ENCODE measurements at regions not wholly inside any gene's neighbourhood (a gene's known extent, or its start where the extent isn't known, plus 50 kb on each side); places are given as distances from the start of the nearest gene placed in this dataset.

DNA sequence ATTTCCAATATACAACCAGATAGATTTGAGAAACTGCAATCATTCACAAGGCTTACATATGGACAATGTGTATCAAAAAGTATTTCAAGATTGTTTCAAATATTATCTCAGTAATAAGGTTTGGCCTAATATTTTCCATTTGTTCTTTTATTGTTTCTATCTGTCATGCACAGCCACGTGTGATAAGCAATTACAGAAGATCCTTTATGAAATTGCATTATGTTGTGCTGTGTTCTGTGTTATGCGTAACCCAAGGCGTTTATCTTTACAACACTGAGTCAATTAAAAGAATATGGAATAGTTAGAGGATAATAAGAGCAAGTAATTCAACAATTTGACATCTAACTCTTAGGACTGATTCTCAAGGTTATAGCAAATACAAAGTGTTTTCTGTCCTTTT is 1009.3 kb upstream of the PRMT6 start:
- Histone ChIP-seq H3K4me3 (ENCODE audit: low read length) (no peak overlapping the region), H2AFZ (ENCODE audit: low read depth, low read length) (no peak overlapping the region), H3K27me3 (ENCODE audit: insufficient read depth, low read length) (no peaks in the 10 kb centered on the region), H3K4me1 (ENCODE audit: insufficient read depth, low read length) (peaks cover 8% of the 10 kb centered on the region), H3K36me3 (ENCODE audit: insufficient read depth, low read length) (no peaks in the 10 kb centered on the region), H3K9me3 (ENCODE audit: low read length) (no peaks in the 10 kb centered on the region)

DNA sequence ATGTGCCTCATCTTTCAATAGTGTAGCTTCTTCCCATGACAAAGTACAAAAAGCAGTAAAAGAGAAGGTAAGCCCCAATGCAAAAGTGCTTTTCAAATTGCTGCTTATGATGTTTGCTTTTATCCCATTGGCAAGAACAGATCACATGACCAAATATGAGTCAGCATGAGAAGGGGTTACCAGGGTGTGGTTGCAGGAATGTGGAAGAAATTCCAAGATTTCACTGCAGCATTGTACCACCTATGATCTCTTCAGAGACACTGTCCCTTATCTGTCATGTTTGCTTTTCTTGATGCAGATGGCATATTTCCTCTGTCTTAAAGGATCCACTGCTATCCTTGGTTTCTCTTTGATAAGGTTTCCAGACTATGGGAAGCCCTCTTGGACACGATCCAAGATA is 1006.9 kb upstream of the PRMT6 start:
- H2AFZ ChIP-seq (ENCODE audit: low read depth, low read length): no peak overlapping the region
- no peaks in the 10 kb centered on the region for H3K27me3 ChIP-seq (ENCODE audit: insufficient read depth, low read length)
- H3K36me3 ChIP-seq (ENCODE audit: insufficient read depth, low read length): no peaks in the 10 kb centered on the region
- no peaks in the 10 kb centered on the region for H3K9me3 ChIP-seq (ENCODE audit: low read length)
- peaks cover 8% of the 10 kb centered on the region for H3K4me1 ChIP-seq (ENCODE audit: insufficient read depth, low read length)
- H3K4me3 ChIP-seq (ENCODE audit: low read length): no peak overlapping the region

- H2AFZ ChIP-seq (ENCODE audit: low read depth, low read length): no peak overlapping the region
- H3K27me3 ChIP-seq (ENCODE audit: insufficient read depth, low read length): no peaks in the 10 kb centered on the region
- H3K36me3 ChIP-seq (ENCODE audit: insufficient read depth, low read length): no peaks in the 10 kb centered on the region
- H3K9me3 ChIP-seq (ENCODE audit: low read length): no peaks in the 10 kb centered on the region
- H3K4me3 ChIP-seq (ENCODE audit: low read length): no peak overlapping the region
- peaks cover 3% of the 10 kb centered on the region for H3K4me1 ChIP-seq (ENCODE audit: insufficient read depth, low read length)
Measured at GRCh38 chr1:106055855-106056254, 1000.6 kb upstream of the PRMT6 start.

DNA sequence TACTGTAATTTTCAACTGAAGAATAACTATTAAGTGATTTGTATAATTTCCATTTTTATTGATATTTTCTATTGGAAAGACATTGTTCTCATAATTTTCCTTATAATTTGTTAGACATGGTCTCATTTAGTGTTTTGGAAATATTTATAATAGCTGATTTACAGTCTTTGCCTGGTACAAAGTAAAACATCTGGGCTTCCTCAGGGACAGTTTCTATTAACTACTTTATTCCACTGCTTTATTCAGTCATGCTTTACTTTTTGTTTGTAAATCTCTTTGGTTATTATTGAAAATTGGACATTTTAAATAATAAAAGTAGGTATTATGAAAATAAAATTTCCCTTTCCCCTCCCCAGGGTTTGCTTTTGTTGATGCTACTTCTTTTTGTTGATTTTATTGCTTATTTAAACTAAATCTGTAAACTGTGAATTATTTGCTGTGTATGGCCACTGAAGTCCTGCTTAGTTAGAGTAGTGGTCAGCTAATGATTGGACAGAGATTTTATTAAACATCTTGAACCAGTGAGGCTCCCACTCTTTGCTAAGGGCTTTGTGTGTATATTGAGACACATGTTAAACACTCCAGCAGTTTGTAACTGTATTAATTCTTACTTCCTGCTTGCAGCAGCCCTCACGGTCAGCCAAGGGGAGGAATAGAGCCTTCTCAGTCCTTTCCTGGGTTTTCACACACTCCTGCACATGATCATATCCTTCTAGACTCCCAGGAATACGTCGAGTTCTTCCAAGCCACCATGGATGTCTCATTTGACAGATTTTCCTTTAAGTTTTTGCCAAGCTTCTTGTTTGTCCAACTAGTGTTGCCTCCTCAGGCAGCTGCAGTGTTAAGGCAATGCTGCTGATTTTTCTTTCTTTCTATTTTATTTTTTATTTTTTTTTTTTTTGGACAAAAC is 994.6 kb upstream of the PRMT6 start:
- peaks cover 28% of the 10 kb centered on the region for H3K4me1 ChIP-seq (ENCODE audit: insufficient read depth, low read length)
- H3K27me3 ChIP-seq (ENCODE audit: insufficient read depth, low read length): no peaks in the 10 kb centered on the region
- H3K36me3 ChIP-seq (ENCODE audit: insufficient read depth, low read length): no peaks in the 10 kb centered on the region
- H3K9me3 ChIP-seq (ENCODE audit: low read length): no peaks in the 10 kb centered on the region
- H3K4me3 ChIP-seq (ENCODE audit: low read length): no peak overlapping the region
- H2AFZ ChIP-seq (ENCODE audit: low read depth, low read length): no peak overlapping the region

DNA sequence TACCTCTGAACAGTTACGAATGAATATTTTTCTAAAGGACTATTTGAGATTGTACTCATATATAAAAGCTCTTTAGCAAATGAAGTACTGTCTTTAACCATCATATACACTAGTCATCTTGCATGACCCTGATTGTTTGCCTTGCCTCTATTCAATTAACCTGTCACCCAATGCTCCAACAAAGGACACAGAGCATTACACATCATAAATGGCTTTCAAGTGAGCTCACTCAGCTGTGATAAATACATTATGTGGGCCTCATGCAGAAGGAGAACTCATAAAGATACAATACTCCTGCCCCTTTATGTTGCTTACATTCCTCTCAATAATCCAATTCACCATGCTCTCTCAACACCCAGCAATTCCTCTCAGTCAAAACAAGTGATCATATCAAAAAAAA is 993.0 kb upstream of the PRMT6 start:
- H3K4me3 ChIP-seq (ENCODE audit: low read length): no peak overlapping the region
- peaks cover 28% of the 10 kb centered on the region for H3K4me1 ChIP-seq (ENCODE audit: insufficient read depth, low read length)
- H3K27me3 ChIP-seq (ENCODE audit: insufficient read depth, low read length): no peaks in the 10 kb centered on the region
- no peak overlapping the region for H2AFZ ChIP-seq (ENCODE audit: low read depth, low read length)
- H3K9me3 ChIP-seq (ENCODE audit: low read length): no peaks in the 10 kb centered on the region
- no peaks in the 10 kb centered on the region for H3K36me3 ChIP-seq (ENCODE audit: insufficient read depth, low read length)

DNA sequence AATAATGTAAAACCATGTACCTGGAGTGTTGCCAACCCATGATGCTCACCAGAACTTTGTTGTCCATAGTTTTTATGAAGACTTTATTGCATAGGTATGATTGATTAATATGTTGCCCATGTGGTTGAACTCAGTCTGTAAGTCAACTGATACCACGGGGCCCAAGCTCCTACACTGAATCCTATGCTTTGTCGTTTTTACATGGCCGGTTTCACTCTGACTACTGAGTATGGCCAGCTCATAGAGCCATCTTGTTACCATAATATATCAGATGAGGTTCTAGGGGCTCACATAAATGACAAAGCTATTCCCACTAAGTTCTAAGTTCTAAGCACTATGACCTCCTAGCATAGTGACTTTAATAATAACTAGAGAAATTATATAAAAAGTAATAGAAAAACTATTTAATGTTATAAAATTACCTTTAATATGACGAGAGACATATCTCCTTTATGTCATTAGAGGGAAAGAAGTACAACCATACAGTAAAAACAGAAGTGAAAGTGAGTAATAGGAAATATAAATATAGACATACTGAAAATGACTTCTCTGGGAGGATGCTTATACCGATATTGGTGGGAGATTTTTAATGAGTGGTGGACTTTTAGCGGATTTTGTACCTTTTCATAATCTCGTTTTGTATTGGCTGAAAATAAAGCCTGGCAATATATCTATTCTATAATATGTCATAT is 983.4 kb upstream of the PRMT6 start:
- no peaks in the 10 kb centered on the region for H3K4me1 ChIP-seq (ENCODE audit: insufficient read depth, low read length)
- no peaks in the 10 kb centered on the region for H3K9me3 ChIP-seq (ENCODE audit: low read length)
- H3K36me3 ChIP-seq (ENCODE audit: insufficient read depth, low read length): no peaks in the 10 kb centered on the region
- H3K4me3 ChIP-seq (ENCODE audit: low read length): no peak overlapping the region
- no peaks in the 10 kb centered on the region for H3K27me3 ChIP-seq (ENCODE audit: insufficient read depth, low read length)
- H2AFZ ChIP-seq (ENCODE audit: low read depth, low read length): no peak overlapping the region

- H3K4me1 ChIP-seq (ENCODE audit: insufficient read depth, low read length): no peaks in the 10 kb centered on the region
- H2AFZ ChIP-seq (ENCODE audit: low read depth, low read length): no peak overlapping the region
- no peaks in the 10 kb centered on the region for H3K9me3 ChIP-seq (ENCODE audit: low read length)
- H3K27me3 ChIP-seq (ENCODE audit: insufficient read depth, low read length): no peaks in the 10 kb centered on the region
- no peaks in the 10 kb centered on the region for H3K36me3 ChIP-seq (ENCODE audit: insufficient read depth, low read length)
- H3K4me3 ChIP-seq (ENCODE audit: low read length): no peak overlapping the region
Measured at GRCh38 chr1:106080608-106081325, 975.7 kb upstream of the PRMT6 start.

- Histone ChIP-seq H3K4me1 (ENCODE audit: insufficient read depth, low read length) (no peaks in the 10 kb centered on the region), H2AFZ (ENCODE audit: low read depth, low read length) (no peak overlapping the region)
Measured at GRCh38 chr1:106111044-106111443, 945.4 kb upstream of the PRMT6 start.

DNA sequence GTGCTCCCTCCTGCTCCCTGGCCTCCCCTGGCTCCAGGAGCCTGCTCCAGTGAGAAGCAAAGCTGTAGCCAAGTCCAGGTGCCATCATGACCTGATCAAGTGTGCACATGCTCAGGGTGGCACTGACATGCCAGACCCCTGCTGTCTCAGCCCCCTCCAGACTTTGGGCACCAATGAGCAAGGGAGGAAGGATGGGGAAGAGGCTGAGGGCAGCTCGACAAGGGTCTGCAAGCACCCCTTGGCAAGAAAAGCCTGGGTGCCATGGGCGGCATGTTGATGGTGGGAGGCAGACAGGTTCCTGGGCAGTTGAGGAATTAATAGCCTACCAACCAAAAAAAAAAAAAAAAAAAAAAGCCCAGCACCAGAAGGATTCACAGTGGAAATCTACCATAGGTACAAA is 942.6 kb upstream of the PRMT6 start:
- peaks cover 2% of the 10 kb centered on the region for H3K9me3 ChIP-seq (ENCODE audit: low read length)
- no peaks in the 10 kb centered on the region for H3K36me3 ChIP-seq (ENCODE audit: insufficient read depth, low read length)
- no peaks in the 10 kb centered on the region for H3K4me1 ChIP-seq (ENCODE audit: insufficient read depth, low read length)
- H2AFZ ChIP-seq (ENCODE audit: low read depth, low read length): no peak overlapping the region
- no peak overlapping the region for H3K4me3 ChIP-seq (ENCODE audit: low read length)
- no peaks in the 10 kb centered on the region for H3K27me3 ChIP-seq (ENCODE audit: insufficient read depth, low read length)

More at GRCh38 chr1:106111044-106111443, 945.4 kb upstream of the PRMT6 start:
- Histone ChIP-seq H3K4me3 (ENCODE audit: low read length) (no peak overlapping the region), H3K36me3 (ENCODE audit: insufficient read depth, low read length) (no peaks in the 10 kb centered on the region), H3K9me3 (ENCODE audit: low read length) (peaks cover 2% of the 10 kb centered on the region), H3K27me3 (ENCODE audit: insufficient read depth, low read length) (no peaks in the 10 kb centered on the region)

DNA sequence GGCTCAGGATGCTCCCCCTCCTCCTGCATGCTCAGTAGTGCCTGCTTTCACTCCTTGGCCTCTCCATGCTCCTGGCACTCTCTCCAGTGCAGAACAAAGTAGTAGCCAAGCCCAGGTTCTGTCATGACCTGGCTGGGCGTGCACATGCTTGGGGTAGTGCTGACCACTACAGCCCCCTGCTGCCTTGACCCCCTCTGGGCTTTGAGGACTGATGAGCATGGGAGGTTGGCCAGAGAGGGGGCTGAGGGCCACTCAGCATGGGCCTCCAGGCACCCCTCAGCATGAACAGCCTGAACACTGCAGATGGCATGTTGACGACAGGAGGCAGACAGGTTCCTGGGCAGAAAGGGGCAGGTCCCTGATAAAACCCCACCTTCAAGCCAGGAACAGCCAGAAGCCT is 935.7 kb upstream of the PRMT6 start:
- no peaks in the 10 kb centered on the region for H3K27me3 ChIP-seq (ENCODE audit: insufficient read depth, low read length)
- H3K9me3 ChIP-seq (ENCODE audit: low read length): peaks cover 9% of the 10 kb centered on the region
- no peaks in the 10 kb centered on the region for H3K36me3 ChIP-seq (ENCODE audit: insufficient read depth, low read length)
- H3K4me1 ChIP-seq (ENCODE audit: insufficient read depth, low read length): no peaks in the 10 kb centered on the region
- no peak overlapping the region for H3K4me3 ChIP-seq (ENCODE audit: low read length)
- no peak overlapping the region for H2AFZ ChIP-seq (ENCODE audit: low read depth, low read length)

DNA sequence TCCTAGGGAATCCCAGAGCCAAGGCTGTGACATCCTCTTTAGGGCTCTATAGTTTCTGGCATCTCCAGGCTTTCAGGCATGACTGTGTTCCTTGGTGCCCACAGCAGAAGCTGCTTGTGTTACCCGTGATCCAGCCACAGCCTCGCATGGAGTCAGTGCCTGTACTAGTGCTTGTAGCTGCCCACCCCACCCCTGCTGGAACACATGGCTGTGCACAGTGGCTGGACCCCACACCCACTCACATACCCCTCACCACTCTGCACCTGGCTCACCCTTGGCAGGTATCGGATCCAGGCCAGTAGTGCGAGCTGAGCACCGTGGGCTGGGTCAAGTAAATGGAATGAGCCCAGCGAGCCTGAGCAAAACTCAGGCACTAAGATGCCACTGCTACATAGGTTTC is 934.7 kb upstream of the PRMT6 start:
- Histone ChIP-seq H3K27me3 (ENCODE audit: insufficient read depth, low read length) (no peaks in the 10 kb centered on the region), H3K9me3 (ENCODE audit: low read length) (peaks cover 9% of the 10 kb centered on the region), H3K4me3 (ENCODE audit: low read length) (no peak overlapping the region), H2AFZ (ENCODE audit: low read depth, low read length) (no peak overlapping the region), H3K36me3 (ENCODE audit: insufficient read depth, low read length) (no peaks in the 10 kb centered on the region), H3K4me1 (ENCODE audit: insufficient read depth, low read length) (no peaks in the 10 kb centered on the region)

GRCh38 chr1:106134561-106134960 is 921.9 kb upstream of the PRMT6 start:
- no peaks in the 10 kb centered on the region for H3K27me3 ChIP-seq (ENCODE audit: insufficient read depth, low read length)
- no peaks in the 10 kb centered on the region for H3K9me3 ChIP-seq (ENCODE audit: low read length)
- H3K4me3 ChIP-seq (ENCODE audit: low read length): no peak overlapping the region
- no peaks in the 10 kb centered on the region for H3K4me1 ChIP-seq (ENCODE audit: insufficient read depth, low read length)
- no peaks in the 10 kb centered on the region for H3K36me3 ChIP-seq (ENCODE audit: insufficient read depth, low read length)
- H2AFZ ChIP-seq (ENCODE audit: low read depth, low read length): no peak overlapping the region

GRCh38 chr1:106173101-106173500 is 883.4 kb upstream of the PRMT6 start:
- Histone ChIP-seq H3K36me3 (ENCODE audit: insufficient read depth, low read length) (no peaks in the 10 kb centered on the region), H3K9me3 (ENCODE audit: low read length) (peaks cover 2% of the 10 kb centered on the region), H3K4me1 (ENCODE audit: insufficient read depth, low read length) (no peaks in the 10 kb centered on the region), H3K4me3 (ENCODE audit: low read length) (no peak overlapping the region), H3K27me3 (ENCODE audit: insufficient read depth, low read length) (no peaks in the 10 kb centered on the region), H2AFZ (ENCODE audit: low read depth, low read length) (no peak overlapping the region)
